ENCODE measurements at regions not wholly inside any gene's neighbourhood (a gene's known extent, or its start where the extent isn't known, plus 50 kb on each side); places are given as distances from the start of the nearest gene placed in this dataset.
"Not testable (repeated sequence)": the region's sequence is repeated elsewhere in the genome, so short reads cannot be mapped to it uniquely, and the experiment has no call there.

DNA sequence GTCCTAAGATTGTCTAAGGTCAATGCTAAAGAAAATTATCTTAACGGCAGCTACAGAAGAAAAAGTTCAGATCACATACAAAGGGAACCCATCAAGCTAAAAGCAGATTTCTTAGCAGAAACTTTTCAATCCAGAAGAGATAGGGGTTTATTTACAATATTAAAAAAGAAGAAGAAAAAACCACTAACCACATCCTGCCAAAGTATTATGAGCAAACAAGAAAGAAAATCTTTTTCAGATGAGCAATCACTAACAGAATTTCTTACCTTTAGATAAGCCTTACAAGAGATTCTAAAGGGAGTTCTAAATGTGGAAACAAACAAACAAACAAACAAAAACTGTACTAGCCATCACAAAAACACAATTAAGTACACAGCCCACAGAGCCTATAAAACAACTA is 1015.8 kb upstream of the EPHA6 start:
- no peak for DNase-seq (ENCODE audit: low spot score)
- in situ Hi-C loops (cut with MboI; ENCODE audit: low sequenced_read_pairs, unreplicated experiment): no loop called here
- TF ChIP-seq, protein P1, sequence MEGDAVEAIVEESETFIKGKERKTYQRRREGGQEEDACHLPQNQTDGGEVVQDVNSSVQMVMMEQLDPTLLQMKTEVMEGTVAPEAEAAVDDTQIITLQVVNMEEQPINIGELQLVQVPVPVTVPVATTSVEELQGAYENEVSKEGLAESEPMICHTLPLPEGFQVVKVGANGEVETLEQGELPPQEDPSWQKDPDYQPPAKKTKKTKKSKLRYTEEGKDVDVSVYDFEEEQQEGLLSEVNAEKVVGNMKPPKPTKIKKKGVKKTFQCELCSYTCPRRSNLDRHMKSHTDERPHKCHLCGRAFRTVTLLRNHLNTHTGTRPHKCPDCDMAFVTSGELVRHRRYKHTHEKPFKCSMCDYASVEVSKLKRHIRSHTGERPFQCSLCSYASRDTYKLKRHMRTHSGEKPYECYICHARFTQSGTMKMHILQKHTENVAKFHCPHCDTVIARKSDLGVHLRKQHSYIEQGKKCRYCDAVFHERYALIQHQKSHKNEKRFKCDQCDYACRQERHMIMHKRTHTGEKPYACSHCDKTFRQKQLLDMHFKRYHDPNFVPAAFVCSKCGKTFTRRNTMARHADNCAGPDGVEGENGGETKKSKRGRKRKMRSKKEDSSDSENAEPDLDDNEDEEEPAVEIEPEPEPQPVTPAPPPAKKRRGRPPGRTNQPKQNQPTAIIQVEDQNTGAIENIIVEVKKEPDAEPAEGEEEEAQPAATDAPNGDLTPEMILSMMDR (IDR thresholded peaks at IDR 0.05; ENCODE audit: borderline replicate concordance, control extremely low read depth, extremely low read depth, insufficient read depth, missing control alignments): no peak

DNA sequence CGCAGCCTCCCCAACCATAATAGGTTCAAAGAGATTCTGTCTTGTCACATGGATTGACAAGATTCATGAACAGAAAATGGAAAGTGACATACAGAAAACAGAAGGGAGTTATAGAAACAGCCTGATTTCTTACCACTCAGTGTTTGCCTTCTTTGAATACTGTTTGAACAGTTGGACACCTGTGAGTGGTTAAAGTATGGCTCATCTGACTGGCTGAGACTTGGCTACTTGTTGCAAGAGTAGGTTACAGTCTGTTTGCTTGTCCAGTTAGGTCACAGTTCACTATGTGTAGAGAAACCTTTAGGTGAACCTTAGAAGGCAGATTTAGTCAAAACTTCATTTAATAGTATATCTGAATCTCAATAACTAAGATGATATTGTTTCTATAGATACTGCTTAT is 1003.9 kb upstream of the EPHA6 start:
- in situ Hi-C loops (cut with MboI; ENCODE audit: low sequenced_read_pairs, unreplicated experiment): no loop called here
- TF ChIP-seq, protein P1 (IDR thresholded peaks at IDR 0.05; ENCODE audit: borderline replicate concordance, control extremely low read depth, extremely low read depth, insufficient read depth, missing control alignments): no peak
- no peak for DNase-seq (ENCODE audit: low spot score)

DNA sequence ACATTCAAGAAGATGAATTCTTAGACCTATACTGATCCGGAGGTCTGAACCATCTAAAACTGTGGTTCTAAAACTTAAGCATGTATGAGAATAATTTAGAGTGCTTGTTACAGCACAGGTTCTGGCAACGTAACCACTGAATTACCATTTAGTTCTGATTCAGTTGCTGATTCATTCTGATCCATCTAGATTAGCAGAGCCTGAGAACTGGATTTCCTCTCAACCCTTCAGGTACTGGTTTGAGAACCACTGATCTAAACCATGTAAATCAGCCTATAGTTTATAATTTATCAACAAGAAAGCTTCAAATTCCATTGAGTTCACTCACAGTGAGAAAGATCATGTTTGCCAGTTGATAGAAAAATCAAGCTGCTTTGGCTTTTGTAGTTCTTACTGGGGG is 1001.1 kb upstream of the EPHA6 start:
- TF ChIP-seq, protein P1 (IDR thresholded peaks at IDR 0.05; ENCODE audit: borderline replicate concordance, control extremely low read depth, extremely low read depth, insufficient read depth, missing control alignments): no peak
- in situ Hi-C loops (cut with MboI; ENCODE audit: low sequenced_read_pairs, unreplicated experiment): no loop called here
- DNase-seq (ENCODE audit: low spot score): no peak

DNA sequence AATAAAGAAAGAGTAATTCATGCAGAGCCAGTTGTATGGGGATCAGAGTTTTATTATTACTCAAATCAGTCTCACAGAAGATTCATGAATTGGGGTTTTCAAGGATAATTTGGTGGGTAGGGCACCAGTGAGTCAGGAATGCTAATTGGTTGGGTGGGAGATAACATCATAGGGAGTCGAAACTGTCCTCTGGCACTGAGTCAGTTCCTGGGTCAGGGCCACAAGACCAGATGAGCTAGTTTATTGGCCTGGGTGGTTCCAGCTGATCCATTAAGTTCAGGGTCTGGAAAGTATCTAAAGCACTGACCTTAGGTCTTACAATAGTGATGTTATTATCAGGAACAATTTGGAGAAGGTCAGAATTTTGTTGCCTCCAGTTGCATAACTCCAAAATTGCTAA is 998.6 kb upstream of the EPHA6 start:
- no peak for DNase-seq (ENCODE audit: low spot score)
- in situ Hi-C loops (cut with MboI; ENCODE audit: low sequenced_read_pairs, unreplicated experiment): no loop called here
- TF ChIP-seq, protein P1 (IDR thresholded peaks at IDR 0.05; ENCODE audit: borderline replicate concordance, control extremely low read depth, extremely low read depth, insufficient read depth, missing control alignments): no peak

DNA sequence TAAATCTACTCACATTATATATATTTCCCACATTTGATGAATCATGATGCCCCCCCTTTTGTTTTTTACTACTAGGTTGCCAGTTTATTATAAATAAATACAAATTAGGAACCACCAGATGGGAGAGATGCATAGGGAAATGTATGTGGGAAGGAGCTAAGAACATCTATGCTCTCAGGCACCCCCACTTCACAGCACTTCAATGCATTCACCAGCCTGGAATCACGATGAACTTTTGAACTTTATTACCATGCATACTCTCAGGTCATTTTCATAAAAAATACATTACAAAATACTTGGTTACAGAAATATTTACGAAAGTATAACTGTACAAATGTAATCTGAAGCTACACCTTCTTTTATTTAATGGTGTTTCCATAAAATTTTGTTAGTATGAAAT is 988.0 kb upstream of the EPHA6 start:
- TF ChIP-seq, protein P1 (IDR thresholded peaks at IDR 0.05; ENCODE audit: borderline replicate concordance, control extremely low read depth, extremely low read depth, insufficient read depth, missing control alignments): no peak
- in situ Hi-C loops (cut with MboI; ENCODE audit: low sequenced_read_pairs, unreplicated experiment): no loop called here
- DNase-seq (ENCODE audit: low spot score): no peak

DNA sequence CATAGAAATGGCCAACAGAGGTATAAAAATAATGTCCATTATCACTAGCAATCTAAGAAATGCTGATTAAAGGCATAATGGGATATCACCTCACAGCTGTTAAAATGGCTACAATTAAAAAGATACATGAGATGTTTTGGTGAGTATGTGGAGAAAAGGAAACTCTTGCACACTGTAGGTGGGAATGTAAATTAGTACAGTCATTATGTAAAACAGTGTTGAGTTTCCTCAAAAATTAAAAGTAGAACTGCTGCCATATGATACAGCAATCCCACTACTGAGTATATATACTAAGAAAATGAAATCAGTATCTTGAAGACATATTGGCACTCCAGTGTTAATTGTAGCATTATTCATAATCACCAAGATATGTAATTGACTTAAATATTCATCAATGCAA is 982.2 kb upstream of the EPHA6 start:
- TF ChIP-seq, protein P1 (IDR thresholded peaks at IDR 0.05; ENCODE audit: borderline replicate concordance, control extremely low read depth, extremely low read depth, insufficient read depth, missing control alignments): no peak
- no peak for DNase-seq (ENCODE audit: low spot score)
- in situ Hi-C loops (cut with MboI; ENCODE audit: low sequenced_read_pairs, unreplicated experiment): no loop called here

DNA sequence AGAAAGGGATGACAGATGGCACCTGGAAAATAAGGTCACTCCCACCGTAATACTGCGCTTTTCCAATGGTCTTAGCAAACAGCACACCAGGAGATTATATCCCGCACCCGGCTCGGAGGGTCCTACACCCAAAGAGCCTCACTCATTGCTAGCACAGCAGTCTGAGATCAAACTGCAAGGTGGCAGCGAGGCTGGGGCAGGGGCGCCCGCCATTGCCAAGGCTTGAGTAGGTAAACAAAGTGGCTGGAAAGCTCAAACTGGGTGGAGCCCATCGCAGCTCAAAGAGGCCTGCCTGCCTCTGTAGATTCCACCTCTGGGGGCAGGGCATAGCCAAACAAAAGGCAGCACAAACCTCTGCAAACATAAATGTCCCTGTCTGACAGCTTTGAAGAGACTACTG is 953.8 kb upstream of the EPHA6 start:
- DNase-seq (ENCODE audit: low spot score); in situ Hi-C loops (cut with MboI; ENCODE audit: low sequenced_read_pairs, unreplicated experiment): not testable (repeated sequence)
